H1 (cell line): ENCODE measurements at regions not wholly inside any gene's neighbourhood (a gene's known extent, or its start where the extent isn't known, plus 50 kb on each side); places are given as distances from the start of the nearest gene placed in this dataset.

Experiments used
- CBX5 ChIP-seq: fragments of 300-800, 300-1000 bp; sonication (generic); IDR thresholded peaks from 2 replicates; pipeline ENCODE4 v1.7.1; 2016; ENCODE audit warnings: antibody characterized with exemption, low read length, low read depth
- CTCF ChIP-seq, 3 experiments: IDR thresholded peaks; 1 replicate in 2 of 3; 2 replicates in 1 of 3; pipeline versions ENCODE4 v1.5.1 to v1.6.1; 2011; ENCODE audit warnings: low read length in 3 of 3, mild to moderate bottlenecking in 3 of 3, inconsistent platforms in 2 of 3, low read depth in 1 of 3, moderate library complexity in 1 of 3; ENCODE audit not compliant: insufficient read depth in 1 of 3; ENCODE audit errors: control extremely low read depth in 1 of 3
- EP300 ChIP-seq, 2 experiments: IDR thresholded peaks; 1 replicate in 1 of 2; 2 replicates in 1 of 2; pipeline ENCODE4 v1.6.1; 2011 to 2012; ENCODE audit warnings: low read depth in 2 of 2, low read length in 2 of 2, mild to moderate bottlenecking in 2 of 2, borderline replicate concordance in 1 of 2, inconsistent platforms in 1 of 2, moderate library complexity in 1 of 2
- EZH2 ChIP-seq: fragments of 200-600 bp; sonication (generic); IDR thresholded peaks from 2 replicates; pipeline ENCODE4 v1.7.1; 2012; ENCODE audit warnings: low read depth, mild to moderate bottlenecking, moderate library complexity, low read length, inconsistent platforms; ENCODE audit not compliant: severe bottlenecking
- KDM5A ChIP-seq: fragments of 200-600 bp; IDR thresholded peaks from 2 replicates; pipeline ENCODE4 v1.7.1; 2012; ENCODE audit warnings: mild to moderate bottlenecking, low read length, inconsistent platforms, mixed read lengths
- MAX ChIP-seq: IDR thresholded peaks from 2 replicates; pipeline ENCODE4 v1.6.1; 2012; ENCODE audit warnings: inconsistent platforms
- NRF1 ChIP-seq: IDR thresholded peaks from 2 replicates; pipeline ENCODE4 v1.6.1; 2011; ENCODE audit warnings: mild to moderate bottlenecking, low read depth, low read length, improper control_type of control experiment
- RXRA ChIP-seq: IDR thresholded peaks from 2 replicates; pipeline ENCODE4 v1.6.1; 2011; ENCODE audit warnings: low read depth, mild to moderate bottlenecking, low read length, moderate library complexity; ENCODE audit not compliant: insufficient read depth
- SIX5 ChIP-seq: IDR thresholded peaks from 2 replicates; pipeline ENCODE4 v1.6.1; 2011; ENCODE audit warnings: mild to moderate bottlenecking, low read depth, low read length
- TEAD4 ChIP-seq: IDR thresholded peaks from 2 replicates; pipeline ENCODE4 v1.6.1; 2012; ENCODE audit warnings: low read depth, low read length, inconsistent platforms, mixed read lengths
- YY1 ChIP-seq: IDR thresholded peaks from 2 replicates; pipeline ENCODE4 v1.6.1; 2011; ENCODE audit warnings: low read depth, mild to moderate bottlenecking, low read length
- ZNF274 ChIP-seq: IDR thresholded peaks from 2 replicates; pipeline ENCODE4 v1.7.0; 2012; ENCODE audit warnings: low read length, borderline replicate concordance; ENCODE audit errors: extremely low read depth

GRCh38 chr3:166844329-166844728 lies 535.8 kb downstream of the ZBBX start:
- TF ChIP-seq RXRA (no peak), CTCF (IDR thresholded peaks at IDR 0.05; ENCODE audit: control extremely low read depth in 1 of 3, insufficient read depth in 1 of 3, low read depth in 1 of 3, low read length in 3 of 3) (no peak), TEAD4 (no peak), YY1 (no peak), CBX5 (no peak), NRF1 (no peak), EP300 (IDR thresholded peaks at IDR 0.05; ENCODE audit: borderline replicate concordance in 1 of 2, low read depth in 2 of 2, low read length in 2 of 2) (no peak), KDM5A (no peak), EZH2 (no peak), MAX (no peak), ZNF274 (no peak), SIX5 (no peak)
